Activated B cell treated with CpG ODN at 0.5 μM for 24 hours (primary cell): ENCODE measurements at regions not wholly inside any gene's neighbourhood (a gene's known extent, or its start where the extent isn't known, plus 50 kb on each side); places are given as distances from the start of the nearest gene placed in this dataset.

Experiments
- ATAC-seq: fragments of 200-7000 bp; cut with Tn5 transposase; one replicate; pipeline ENCODE4 v1.10.0; 2021; ENCODE audit warnings: low read depth, mild to moderate bottlenecking, moderate library complexity
- CTCF ChIA-PET: fragments of 350-600 bp; sonication (Branson Sonifier 250); formaldehyde crosslinking; loops from one replicate; lab custom pipeline; 2021; ENCODE audit warnings: antibody characterized with exemption; lab: Charles Lee
- POLR2A ChIA-PET: fragments of 350-600 bp; sonication (Branson Sonifier 250); formaldehyde crosslinking; loops from one replicate; lab custom pipeline; 2021; ENCODE audit warnings: antibody characterized with exemption; lab: Charles Lee
- DNase-seq: peaks from one replicate; pipeline ENCODE4 v3.0.0; 2022
- H3K27ac Mint-ChIP-seq: one replicate; pipeline ENCODE4 v1.8.0; 2020; ENCODE audit warnings: mixed read lengths
- H3K27me3 Mint-ChIP-seq: one replicate; pipeline ENCODE4 v1.8.0; 2021; ENCODE audit warnings: mixed read lengths
- H3K36me3 Mint-ChIP-seq: one replicate; pipeline ENCODE4 v1.8.0; 2021; ENCODE audit warnings: low read depth, mixed read lengths
- H3K4me1 Mint-ChIP-seq: one replicate; pipeline ENCODE4 v1.8.0; 2021; ENCODE audit warnings: mixed read lengths
- H3K4me3 Mint-ChIP-seq: one replicate; pipeline ENCODE4 v1.8.0; 2020; ENCODE audit warnings: mild to moderate bottlenecking, mixed read lengths
- H3K9me3 Mint-ChIP-seq: one replicate; pipeline ENCODE4 v1.8.0; 2020; ENCODE audit warnings: mixed read lengths
- intact Hi-C: fragments of 100-400 bp; cut with micrococcal nuclease; formaldehyde crosslinking; loops from one replicate; pipeline ENCODE4 v1.15.1; 2024
- TF ChIP-seq, protein P1 (sequence below): fragments of 200-600 bp; IDR thresholded peaks from one replicate; pipeline ENCODE4 v1.8.0; 2022; ENCODE audit warnings: antibody characterized with exemption, mild to moderate bottlenecking

DNA sequence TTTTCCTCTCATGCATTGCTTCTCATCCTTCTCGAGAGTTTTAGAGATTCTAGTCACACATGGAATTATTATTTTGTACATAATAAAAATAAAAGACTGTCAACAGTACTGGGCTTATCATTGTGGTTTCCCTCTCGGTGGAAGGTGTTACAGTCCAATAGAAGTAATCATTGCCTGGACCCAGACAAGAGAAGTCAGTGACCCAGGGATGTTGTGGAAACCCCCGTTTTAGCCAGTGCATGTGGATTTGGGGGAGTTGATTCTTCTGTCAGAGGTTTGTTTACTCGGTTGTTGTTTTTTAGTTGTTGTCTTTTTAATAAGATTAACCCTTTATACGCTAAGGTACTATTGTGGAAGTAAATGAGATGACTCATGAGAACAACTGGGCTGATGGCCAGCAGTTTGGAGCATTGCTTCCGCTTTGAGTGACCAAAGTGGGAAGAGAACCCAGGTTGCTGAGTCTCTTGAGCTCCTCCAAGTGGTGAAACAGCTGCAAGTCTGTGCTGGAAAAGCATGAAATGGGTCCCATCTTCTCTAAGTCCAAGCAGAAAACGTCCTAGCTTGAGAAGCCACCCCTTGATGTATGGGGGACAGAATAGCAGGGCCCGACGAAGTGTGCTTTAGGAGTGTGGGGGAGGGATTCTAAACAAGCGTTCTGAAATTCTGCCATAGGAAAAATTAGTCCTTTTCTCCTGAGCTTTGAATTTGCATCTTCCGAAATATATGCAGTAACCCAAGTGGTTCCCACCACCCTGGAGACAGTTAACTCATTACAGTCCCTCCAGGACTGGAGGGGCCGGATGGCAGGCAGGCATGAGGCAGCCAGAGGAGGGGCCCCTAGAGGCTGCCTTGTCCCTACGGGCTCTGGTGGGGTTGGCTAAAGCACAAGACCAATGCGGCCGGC is 61.8 kb upstream of the GPR45 start:
- DNase-seq (no peak), ATAC-seq (no peak)
- Mint-ChIP-seq H3K4me3 (no peak overlapping the region), H3K27me3 (no peaks in the 10 kb centered on the region), H3K4me1 (peaks cover 69% of the 10 kb centered on the region), H3K27ac (no peak overlapping the region), H3K9me3 (no peaks in the 10 kb centered on the region), H3K36me3 (no peaks in the 10 kb centered on the region)
- TF ChIP-seq, protein P1, sequence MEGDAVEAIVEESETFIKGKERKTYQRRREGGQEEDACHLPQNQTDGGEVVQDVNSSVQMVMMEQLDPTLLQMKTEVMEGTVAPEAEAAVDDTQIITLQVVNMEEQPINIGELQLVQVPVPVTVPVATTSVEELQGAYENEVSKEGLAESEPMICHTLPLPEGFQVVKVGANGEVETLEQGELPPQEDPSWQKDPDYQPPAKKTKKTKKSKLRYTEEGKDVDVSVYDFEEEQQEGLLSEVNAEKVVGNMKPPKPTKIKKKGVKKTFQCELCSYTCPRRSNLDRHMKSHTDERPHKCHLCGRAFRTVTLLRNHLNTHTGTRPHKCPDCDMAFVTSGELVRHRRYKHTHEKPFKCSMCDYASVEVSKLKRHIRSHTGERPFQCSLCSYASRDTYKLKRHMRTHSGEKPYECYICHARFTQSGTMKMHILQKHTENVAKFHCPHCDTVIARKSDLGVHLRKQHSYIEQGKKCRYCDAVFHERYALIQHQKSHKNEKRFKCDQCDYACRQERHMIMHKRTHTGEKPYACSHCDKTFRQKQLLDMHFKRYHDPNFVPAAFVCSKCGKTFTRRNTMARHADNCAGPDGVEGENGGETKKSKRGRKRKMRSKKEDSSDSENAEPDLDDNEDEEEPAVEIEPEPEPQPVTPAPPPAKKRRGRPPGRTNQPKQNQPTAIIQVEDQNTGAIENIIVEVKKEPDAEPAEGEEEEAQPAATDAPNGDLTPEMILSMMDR, result no peak
- intact Hi-C loops, result loop anchor here (5.0 to 10.0 kb wide), 2 partner anchors 37 to 55 kb away; no protein-coding TSS in a partner anchor
- CTCF ChIA-PET, result interaction anchor here (1.1 to 2.3 kb wide), 2 partner anchors 56 to 65 kb away, joined by 4 to 19 read pairs; no protein-coding TSS in a partner anchor
- POLR2A ChIA-PET, result no interaction called here

DNA sequence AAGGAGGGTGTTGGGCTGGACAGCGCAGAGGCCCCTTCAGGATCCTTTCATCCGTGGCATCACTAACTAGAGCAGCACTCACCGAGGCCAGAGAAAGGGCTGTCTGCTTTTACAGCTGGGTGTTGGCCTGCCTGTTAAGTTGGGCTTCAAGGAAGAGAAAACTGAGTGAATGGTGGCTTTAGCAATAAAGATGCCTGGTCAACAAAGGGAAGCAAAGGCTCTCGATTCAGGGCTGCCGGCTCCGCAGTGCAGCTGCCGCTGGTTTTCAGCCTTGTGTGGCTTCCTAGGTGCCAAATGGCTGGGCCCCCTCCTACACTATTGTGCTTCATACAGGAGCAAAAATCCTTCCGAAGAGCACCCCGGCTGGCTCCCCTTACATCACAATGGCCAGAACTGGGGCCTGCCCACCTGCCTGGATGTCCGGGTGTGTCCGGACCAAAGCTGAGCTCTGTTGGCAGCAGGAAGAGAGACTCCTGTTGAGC is 61.0 kb upstream of the GPR45 start:
- ChIA-PET POLR2A (interaction anchor here (0.6 kb wide), 1 partner anchor 14 kb away, joined by 3 read pairs; no protein-coding TSS in a partner anchor), CTCF (interaction anchor here (1.1 to 2.3 kb wide), 2 partner anchors 55 to 66 kb away, joined by 4 to 19 read pairs; no protein-coding TSS in a partner anchor)
- intact Hi-C loops, result no loop called here
- no peak overlapping the region for H3K4me3 Mint-ChIP-seq
- H3K4me1 Mint-ChIP-seq, result peaks cover 63% of the 10 kb centered on the region
- ATAC-seq, result no peak
- no peaks in the 10 kb centered on the region for H3K27me3 Mint-ChIP-seq
- H3K9me3 Mint-ChIP-seq, result no peaks in the 10 kb centered on the region
- no peaks in the 10 kb centered on the region for H3K36me3 Mint-ChIP-seq
- no peak for DNase-seq
- TF ChIP-seq, protein P1, result no peak
- no peak overlapping the region for H3K27ac Mint-ChIP-seq

- Mint-ChIP-seq H3K4me1 (peaks cover 56% of the 10 kb centered on the region), H3K27ac (no peak overlapping the region), H3K27me3 (no peaks in the 10 kb centered on the region), H3K36me3 (no peaks in the 10 kb centered on the region), H3K9me3 (no peaks in the 10 kb centered on the region), H3K4me3 (no peak overlapping the region)
- ATAC-seq (no peak), DNase-seq (no peak)
- TF ChIP-seq, protein P1, result no peak
- POLR2A ChIA-PET, result no interaction called here
- CTCF ChIA-PET, result interaction anchor here (0.9 to 2.3 kb wide), 2 partner anchors 61 to 66 kb away, joined by 3 to 19 read pairs; no protein-coding TSS in a partner anchor
- intact Hi-C loops, result no loop called here
Measured at GRCh38 chr2:105181282-105181681, 60.3 kb upstream of the GPR45 start.

- Mint-ChIP-seq H3K9me3 (no peaks in the 10 kb centered on the region), H3K27ac (no peak overlapping the region), H3K4me3 (no peak overlapping the region), H3K27me3 (no peaks in the 10 kb centered on the region), H3K36me3 (no peaks in the 10 kb centered on the region), H3K4me1 (peaks cover 36% of the 10 kb centered on the region)
- intact Hi-C loops, result no loop called here
- CTCF ChIA-PET, result no interaction called here
- POLR2A ChIA-PET, result no interaction called here
- ATAC-seq (peak; percentile 47), DNase-seq (no peak)
- TF ChIP-seq, protein P1, result no peak
Measured at GRCh38 chr2:105183555-105184323, 57.8 kb upstream of the GPR45 start.
